ENCODE measurements at regions not wholly inside any gene's neighbourhood (a gene's known extent, or its start where the extent isn't known, plus 50 kb on each side); places are given as distances from the start of the nearest gene placed in this dataset.

DNA sequence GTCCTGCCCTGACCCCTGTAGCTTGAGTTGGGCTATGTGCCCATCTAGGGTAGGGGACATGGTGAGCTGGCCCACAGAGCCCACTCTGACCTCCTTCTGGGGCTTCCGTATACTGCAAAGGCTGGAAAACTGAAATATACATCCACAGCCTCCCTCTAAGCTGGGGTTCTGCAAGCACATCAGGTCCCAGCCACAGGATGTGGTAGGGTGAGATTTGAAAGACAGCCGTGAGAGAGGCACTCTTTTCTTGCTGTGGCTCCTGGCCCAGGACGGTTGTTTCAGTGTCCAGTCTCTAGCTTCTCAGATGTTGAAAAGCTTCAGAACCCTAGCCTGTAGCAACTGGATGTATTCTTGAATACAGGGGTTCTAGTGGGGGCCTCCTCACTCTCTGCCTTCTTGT lies 60.1 kb upstream of the ADRB1 start:
- no peak for TF ChIP-seq CTCF (conservative IDR thresholded peaks at IDR 0.05)
- no peak for TF ChIP-seq ZFX (IDR thresholded peaks at IDR 0.05)

Data from C4-2B (cell line).